ENCODE measurements at regions not wholly inside any gene's neighbourhood (a gene's known extent, or its start where the extent isn't known, plus 50 kb on each side); places are given as distances from the start of the nearest gene placed in this dataset.

DNA sequence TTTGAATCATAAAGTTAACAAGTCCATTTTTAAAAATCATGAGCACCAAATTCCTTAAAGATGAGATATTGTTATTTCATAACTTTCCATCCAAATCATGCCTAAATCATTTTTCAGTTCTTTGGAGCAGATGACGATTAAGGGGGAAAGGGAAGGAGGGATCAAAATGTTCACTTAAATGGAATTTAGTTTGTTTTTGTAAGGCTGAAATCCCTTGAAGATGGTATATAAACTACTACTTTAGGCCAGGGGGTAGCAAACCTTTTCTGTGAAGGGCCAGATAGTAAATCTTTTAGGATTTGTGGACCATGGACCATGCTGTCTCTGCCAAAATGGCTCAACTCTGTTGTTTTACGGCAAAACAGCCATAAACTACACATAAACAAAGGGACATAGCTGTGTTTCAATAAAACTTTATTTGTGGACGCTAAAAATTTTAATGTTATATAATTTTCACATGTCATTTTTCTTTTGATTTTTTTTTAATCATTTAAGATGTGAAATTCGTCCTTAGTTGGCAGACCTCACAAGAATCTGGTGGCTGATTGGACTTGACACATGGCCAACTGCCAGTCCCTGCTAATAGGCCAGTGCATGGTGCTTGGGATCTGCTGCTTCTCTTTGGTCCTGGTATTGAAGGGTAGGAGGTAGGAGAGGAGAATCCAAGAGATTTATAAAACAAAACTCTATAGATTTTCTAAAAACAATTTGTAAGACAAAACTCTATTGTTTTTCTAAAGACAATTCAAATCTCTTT lies 52.0 kb upstream of the RTN4 start:
- no peak for TF ChIP-seq EZH2phosphoT487 (IDR thresholded peaks at IDR 0.05; ENCODE audit: borderline replicate concordance, low read depth)
- no peak for TF ChIP-seq YY1 (IDR thresholded peaks at IDR 0.05; ENCODE audit: low read depth)
- peak; percentile 58 for TF ChIP-seq MEF2A (IDR thresholded peaks at IDR 0.05; ENCODE audit: borderline replicate concordance, low read depth)
- peak; percentile 27; the same call in 1 of the 2 replicates for TF ChIP-seq FOXM1 (IDR thresholded peaks at IDR 0.05; ENCODE audit: low read depth)
- TF ChIP-seq TAF1 (IDR thresholded peaks at IDR 0.05; ENCODE audit: borderline replicate concordance, low read depth, low read length), result peak; percentile 28; the same call in 1 of the 2 replicates
- no peak for TF ChIP-seq POLR2AphosphoS5 (IDR thresholded peaks at IDR 0.05; ENCODE audit: low read depth, low read length)
- TF ChIP-seq, protein P1, sequence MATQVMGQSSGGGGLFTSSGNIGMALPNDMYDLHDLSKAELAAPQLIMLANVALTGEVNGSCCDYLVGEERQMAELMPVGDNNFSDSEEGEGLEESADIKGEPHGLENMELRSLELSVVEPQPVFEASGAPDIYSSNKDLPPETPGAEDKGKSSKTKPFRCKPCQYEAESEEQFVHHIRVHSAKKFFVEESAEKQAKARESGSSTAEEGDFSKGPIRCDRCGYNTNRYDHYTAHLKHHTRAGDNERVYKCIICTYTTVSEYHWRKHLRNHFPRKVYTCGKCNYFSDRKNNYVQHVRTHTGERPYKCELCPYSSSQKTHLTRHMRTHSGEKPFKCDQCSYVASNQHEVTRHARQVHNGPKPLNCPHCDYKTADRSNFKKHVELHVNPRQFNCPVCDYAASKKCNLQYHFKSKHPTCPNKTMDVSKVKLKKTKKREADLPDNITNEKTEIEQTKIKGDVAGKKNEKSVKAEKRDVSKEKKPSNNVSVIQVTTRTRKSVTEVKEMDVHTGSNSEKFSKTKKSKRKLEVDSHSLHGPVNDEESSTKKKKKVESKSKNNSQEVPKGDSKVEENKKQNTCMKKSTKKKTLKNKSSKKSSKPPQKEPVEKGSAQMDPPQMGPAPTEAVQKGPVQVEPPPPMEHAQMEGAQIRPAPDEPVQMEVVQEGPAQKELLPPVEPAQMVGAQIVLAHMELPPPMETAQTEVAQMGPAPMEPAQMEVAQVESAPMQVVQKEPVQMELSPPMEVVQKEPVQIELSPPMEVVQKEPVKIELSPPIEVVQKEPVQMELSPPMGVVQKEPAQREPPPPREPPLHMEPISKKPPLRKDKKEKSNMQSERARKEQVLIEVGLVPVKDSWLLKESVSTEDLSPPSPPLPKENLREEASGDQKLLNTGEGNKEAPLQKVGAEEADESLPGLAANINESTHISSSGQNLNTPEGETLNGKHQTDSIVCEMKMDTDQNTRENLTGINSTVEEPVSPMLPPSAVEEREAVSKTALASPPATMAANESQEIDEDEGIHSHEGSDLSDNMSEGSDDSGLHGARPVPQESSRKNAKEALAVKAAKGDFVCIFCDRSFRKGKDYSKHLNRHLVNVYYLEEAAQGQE (IDR thresholded peaks at IDR 0.05; ENCODE audit: low read depth, low read length), result no peak
- TF ChIP-seq EP300 (IDR thresholded peaks at IDR 0.05; ENCODE audit: borderline replicate concordance in 1 of 2, low read depth in 1 of 2, low read length in 1 of 2), result peak in 1 of 2 experiments; percentile 88; a peak in 2 of 4 replicates
- TF ChIP-seq RXRA (IDR thresholded peaks at IDR 0.05; ENCODE audit: borderline replicate concordance, low read depth), result peak; percentile 40; the same call in 1 of the 2 replicates
- peak; percentile 46; the same call in 1 of the 2 replicates for TF ChIP-seq NFIC (IDR thresholded peaks at IDR 0.05; ENCODE audit: borderline replicate concordance)
- no peak for TF ChIP-seq GATA2 (CRISPR knock-in tag; IDR thresholded peaks at IDR 0.05)
- TF ChIP-seq PBX3 (IDR thresholded peaks at IDR 0.05), result peak; percentile 73
- no peak for TF ChIP-seq CHD2 (IDR thresholded peaks at IDR 0.05; ENCODE audit: low read length, partially characterized antibody)
- TF ChIP-seq FOSL2 (IDR thresholded peaks at IDR 0.05; ENCODE audit: borderline replicate concordance, low read depth), result peak; percentile 79
- TF ChIP-seq TCF12 (IDR thresholded peaks at IDR 0.05), result peak; percentile 89
- peak; percentile 86 for TF ChIP-seq JUND (IDR thresholded peaks at IDR 0.05)
- TF ChIP-seq SMC3 (IDR thresholded peaks at IDR 0.05; ENCODE audit: low read depth, low read length), result no peak
- no peak for TF ChIP-seq MXI1 (IDR thresholded peaks at IDR 0.05; ENCODE audit: low read depth, low read length)
- TF ChIP-seq RCOR1 (IDR thresholded peaks at IDR 0.05; ENCODE audit: low read length), result no peak
- TF ChIP-seq MAX (IDR thresholded peaks at IDR 0.05; ENCODE audit: low read depth), result peak; percentile 10; the same call in 1 of the 2 replicates
- TF ChIP-seq TEAD4 (IDR thresholded peaks at IDR 0.05; ENCODE audit: borderline replicate concordance, insufficient read depth), result peak; percentile 75
- H3F3A ChIP-seq (replicated peaks; ENCODE audit: insufficient read depth), result peaks cover 63% of the 10 kb centered on the region
- H3K27ac ChIP-seq (ENCODE audit: low read depth in 2 of 2, low read length in 1 of 2), result peak overlapping the region; percentile 85 to 90; a peak in 3 of 4 replicates
- no peaks in the 10 kb centered on the region for H3K9me2 ChIP-seq
- H3K9ac ChIP-seq, result peak overlapping the region; percentile 57; the same call in 1 of the 2 replicates
- no peaks in the 10 kb centered on the region for H3K27me3 ChIP-seq (ENCODE audit: insufficient read depth)
- H2AFZ ChIP-seq (ENCODE audit: low read depth), result no peak overlapping the region; the same call in 1 of the 2 replicates
- peak overlapping the region; percentile 45 for H3K4me2 ChIP-seq
- CTCF ChIA-PET, result interaction anchor here (1.3 kb wide), 1 partner anchor 66 kb away, joined by 3 read pairs; no protein-coding TSS in a partner anchor
- no peaks in the 10 kb centered on the region for H4K20me1 ChIP-seq (ENCODE audit: insufficient read depth)
- DNase-seq, result no peak
- no peaks in the 10 kb centered on the region; the same call in 1 of the 2 replicates for H3K79me2 ChIP-seq (ENCODE audit: insufficient read depth)
- POLR2A ChIA-PET, result no interaction called here
- 47% methylated on average over 4 of the region's 4 CpGs for WGBS (ENCODE audit: low lambda C conversion rate)
- H3K9me3 ChIP-seq, result no peaks in the 10 kb centered on the region
- H3K4me1 ChIP-seq (ENCODE audit: control insufficient read depth in 1 of 2, insufficient read depth in 2 of 2, low read depth in 1 of 2, low read length in 1 of 2), result peaks cover 12 to 65% of the 10 kb centered on the region in 2 experiments; a peak in 3 of 4 replicates
- H3K36me3 ChIP-seq (replicated peaks in 1 of 2; ENCODE audit: control insufficient read depth in 1 of 2, insufficient read depth in 2 of 2, low read length in 1 of 2), result no peaks in the 10 kb centered on the region
- no peak overlapping the region for H3K4me3 ChIP-seq (ENCODE audit: low read depth in 2 of 2, low read length in 1 of 2)

Measured in SK-N-SH (cell line).